KMS-11 (cell line): ENCODE measurements at regions not wholly inside any gene's neighbourhood (a gene's known extent, or its start where the extent isn't known, plus 50 kb on each side); places are given as distances from the start of the nearest gene placed in this dataset.

ENCODE experiments used
- H2AFZ ChIP-seq: fragments of 200-600 bp; sonication (generic); 2 replicates; pipeline ENCODE4 v1.6.1; 2016; ENCODE audit warnings: antibody characterized with exemption, mixed run types, low read depth
- H3K27ac ChIP-seq: fragments of 200-600 bp; sonication (generic); 2 replicates; pipeline ENCODE4 v1.6.1; 2016; ENCODE audit warnings: mild to moderate bottlenecking, mixed run types
- H3K27me3 ChIP-seq: fragments of 200-600 bp; sonication (generic); 2 replicates; pipeline ENCODE4 v1.6.1; 2017; ENCODE audit warnings: mild to moderate bottlenecking, low read depth, mixed run types, moderate library complexity; ENCODE audit not compliant: insufficient read depth
- H3K36me3 ChIP-seq: fragments of 200-600 bp; sonication (generic); 2 replicates; pipeline ENCODE4 v1.6.1; 2017; ENCODE audit warnings: mild to moderate bottlenecking, mixed run types; ENCODE audit not compliant: insufficient read depth
- H3K4me1 ChIP-seq: fragments of 200-600 bp; sonication (generic); 2 replicates; pipeline ENCODE4 v1.6.1; 2016; ENCODE audit warnings: mild to moderate bottlenecking, low read depth, mixed run types; ENCODE audit not compliant: poor library complexity, severe bottlenecking
- H3K4me2 ChIP-seq: fragments of 200-600 bp; sonication (generic); 2 replicates; pipeline ENCODE4 v1.7.0; 2016; ENCODE audit warnings: mild to moderate bottlenecking, mixed run types
- H3K4me3 ChIP-seq: fragments of 200-600 bp; sonication (generic); IDR thresholded peaks from 2 replicates; pipeline ENCODE4 v1.6.1; 2017; ENCODE audit warnings: low read depth, low read length, mixed read lengths; ENCODE audit not compliant: insufficient read depth
- H3K79me2 ChIP-seq: fragments of 200-600 bp; sonication (generic); 2 replicates; pipeline ENCODE4 v1.6.1; 2016; ENCODE audit warnings: low read depth, mixed run types; ENCODE audit not compliant: insufficient read depth
- H3K9ac ChIP-seq: fragments of 200-600 bp; sonication (generic); 2 replicates; pipeline ENCODE4 v1.6.1; 2016; ENCODE audit warnings: mild to moderate bottlenecking, mixed run types
- H4K20me1 ChIP-seq: fragments of 200-600 bp; sonication (generic); 2 replicates; pipeline ENCODE4 v1.6.1; 2016; ENCODE audit warnings: mild to moderate bottlenecking, mixed run types; ENCODE audit not compliant: insufficient read depth
- CTCF ChIP-seq: fragments of 200-600 bp; sonication (generic); conservative IDR thresholded peaks from 2 replicates; pipeline ENCODE4 v1.6.1; 2017; ENCODE audit warnings: low read depth, mild to moderate bottlenecking, antibody characterized with exemption, low read length, moderate library complexity, mixed read lengths

- Histone ChIP-seq H3K79me2 (no peaks in the 10 kb centered on the region), H3K9ac (no peak overlapping the region), H3K27ac (no peak overlapping the region), H3K4me3 (no peak overlapping the region), H4K20me1 (no peaks in the 10 kb centered on the region), H3K4me1 (no peaks in the 10 kb centered on the region), H3K4me2 (no peak overlapping the region), H3K27me3 (no peaks in the 10 kb centered on the region), H2AFZ (no peak overlapping the region), H3K36me3 (no peaks in the 10 kb centered on the region)
- TF ChIP-seq CTCF = no peak
Measured at GRCh38 chr10:9999627-10000026, 1018.0 kb upstream of the CELF2 start.

- H3K79me2 ChIP-seq = no peaks in the 10 kb centered on the region
- H2AFZ ChIP-seq = no peak overlapping the region
- no peak overlapping the region for H3K9ac ChIP-seq
- H4K20me1 ChIP-seq = no peaks in the 10 kb centered on the region
- H3K27ac ChIP-seq = no peak overlapping the region
- no peak overlapping the region for H3K4me2 ChIP-seq
- H3K4me1 ChIP-seq = no peaks in the 10 kb centered on the region
- H3K36me3 ChIP-seq = no peaks in the 10 kb centered on the region
- no peak overlapping the region for H3K4me3 ChIP-seq
- no peak for TF ChIP-seq CTCF
- H3K27me3 ChIP-seq = no peaks in the 10 kb centered on the region
Measured at GRCh38 chr10:10007957-10008356, 1009.7 kb upstream of the CELF2 start.

- no peak overlapping the region for H3K4me3 ChIP-seq
- H3K27me3 ChIP-seq = no peaks in the 10 kb centered on the region
- no peak overlapping the region for H3K9ac ChIP-seq
- no peak overlapping the region for H3K4me2 ChIP-seq
- no peak overlapping the region for H2AFZ ChIP-seq
- no peaks in the 10 kb centered on the region for H3K79me2 ChIP-seq
- H3K36me3 ChIP-seq = no peaks in the 10 kb centered on the region
- no peak for TF ChIP-seq CTCF
- no peaks in the 10 kb centered on the region for H3K4me1 ChIP-seq
- H3K27ac ChIP-seq = no peak overlapping the region
- H4K20me1 ChIP-seq = no peaks in the 10 kb centered on the region
Measured at GRCh38 chr10:10010397-10010796, 1007.3 kb upstream of the CELF2 start.

- Histone ChIP-seq H3K36me3 (no peaks in the 10 kb centered on the region; the same call in 1 of the 2 replicates), H3K27me3 (no peaks in the 10 kb centered on the region), H3K4me3 (no peak overlapping the region), H4K20me1 (no peaks in the 10 kb centered on the region), H3K4me2 (no peak overlapping the region), H2AFZ (no peak overlapping the region), H3K79me2 (no peaks in the 10 kb centered on the region), H3K9ac (no peak overlapping the region), H3K27ac (no peak overlapping the region), H3K4me1 (no peaks in the 10 kb centered on the region)
- TF ChIP-seq CTCF = no peak
Measured at GRCh38 chr10:10014846-10015245, 1002.8 kb upstream of the CELF2 start.

GRCh38 chr10:10017716-10018115, 1000.0 kb upstream of the CELF2 start:
- Histone ChIP-seq H3K4me1 (no peaks in the 10 kb centered on the region), H2AFZ (no peak overlapping the region), H4K20me1 (no peaks in the 10 kb centered on the region), H3K36me3 (no peaks in the 10 kb centered on the region; the same call in 1 of the 2 replicates), H3K79me2 (no peaks in the 10 kb centered on the region), H3K27ac (no peak overlapping the region), H3K4me2 (no peak overlapping the region), H3K9ac (no peak overlapping the region; the same call in 1 of the 2 replicates), H3K4me3 (no peak overlapping the region), H3K27me3 (no peaks in the 10 kb centered on the region)
- TF ChIP-seq CTCF = no peak
